ENCODE measurements at regions not wholly inside any gene's neighbourhood (a gene's known extent, or its start where the extent isn't known, plus 50 kb on each side); places are given as distances from the start of the nearest gene placed in this dataset.

DNA sequence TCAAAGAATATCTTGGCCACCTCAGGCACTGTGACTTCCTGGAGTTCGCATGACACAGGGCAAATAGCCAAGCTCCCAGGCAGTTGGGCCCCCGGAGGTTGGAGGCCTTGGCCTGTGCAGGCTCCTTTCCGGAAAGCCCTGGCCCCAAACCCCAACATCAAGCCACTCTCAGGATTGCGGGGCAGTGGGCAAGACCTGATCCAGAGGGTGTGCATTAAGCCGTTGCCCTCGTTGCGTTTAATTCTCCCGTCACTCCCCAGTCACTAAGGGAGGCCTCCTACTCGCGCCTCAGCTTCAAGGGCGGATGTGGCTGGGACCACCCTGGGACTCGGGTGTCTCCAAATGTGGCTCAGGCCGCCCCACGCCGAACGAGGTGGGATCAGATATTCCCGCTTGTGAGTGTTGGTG is 60.1 kb downstream of the TMEM174 start:
- no peak for TF ChIP-seq CTCF (conservative IDR thresholded peaks at IDR 0.05)
- no peak for TF ChIP-seq ZFX (IDR thresholded peaks at IDR 0.05)
